NOMO-1 treated with DMSO at 0.1 percent for 48 hours (cell line): ENCODE measurements at regions not wholly inside any gene's neighbourhood (a gene's known extent, or its start where the extent isn't known, plus 50 kb on each side); places are given as distances from the start of the nearest gene placed in this dataset.

Source experiments
- DNase-seq: peaks from one replicate; lab custom pipeline; 2025; ENCODE audit not compliant: unreplicated experiment; lab: John Stamatoyannopoulos, UW

GRCh38 chr10:8738987-8739386 is 684.5 kb downstream of the GATA3 start:
- no peak for DNase-seq

- DNase-seq: no peak
These were observed 697.8 kb downstream of the GATA3 start for GRCh38 chr10:8752146-8752843.

GRCh38 chr10:8758029-8758428 is 703.5 kb downstream of the GATA3 start:
- no peak for DNase-seq

- DNase-seq: no peak
These were observed 712.4 kb downstream of the GATA3 start for GRCh38 chr10:8766899-8767298.

- DNase-seq: no peak
These were observed 713.1 kb downstream of the GATA3 start for GRCh38 chr10:8767591-8767990.

- no peak for DNase-seq
These were observed 713.9 kb downstream of the GATA3 start for GRCh38 chr10:8768341-8768740.

GRCh38 chr10:8768852-8769251 is 714.4 kb downstream of the GATA3 start:
- no peak for DNase-seq

GRCh38 chr10:8776926-8777622 is 722.6 kb downstream of the GATA3 start:
- DNase-seq: no peak

GRCh38 chr10:8778713-8779112 is 724.2 kb downstream of the GATA3 start:
- no peak for DNase-seq

- DNase-seq: no peak
These were observed 733.2 kb downstream of the GATA3 start for GRCh38 chr10:8787649-8788048.

GRCh38 chr10:8790390-8790789 is 735.9 kb downstream of the GATA3 start:
- DNase-seq: no peak

- DNase-seq: no peak
These were observed 740.4 kb downstream of the GATA3 start for GRCh38 chr10:8794860-8795259.

GRCh38 chr10:8800426-8800825 is 745.9 kb downstream of the GATA3 start:
- DNase-seq: no peak

- DNase-seq: no peak
These were observed 749.5 kb downstream of the GATA3 start for GRCh38 chr10:8803992-8804391.

- DNase-seq: no peak
These were observed 756.2 kb downstream of the GATA3 start for GRCh38 chr10:8810677-8811076.

- DNase-seq: no peak
These were observed 756.7 kb downstream of the GATA3 start for GRCh38 chr10:8811201-8811600.

- no peak for DNase-seq
These were observed 761.5 kb downstream of the GATA3 start for GRCh38 chr10:8815969-8816368.

- DNase-seq: no peak
These were observed 762.8 kb downstream of the GATA3 start for GRCh38 chr10:8817299-8817698.

GRCh38 chr10:8825611-8826010 is 771.1 kb downstream of the GATA3 start:
- DNase-seq: no peak

- DNase-seq: no peak
These were observed 775.1 kb downstream of the GATA3 start for GRCh38 chr10:8829592-8829991.

- DNase-seq: no peak
These were observed 775.6 kb downstream of the GATA3 start for GRCh38 chr10:8830048-8830447.

- DNase-seq: no peak
These were observed 776.4 kb downstream of the GATA3 start for GRCh38 chr10:8830876-8831275.
